Liver (tissue), 8 donors: ENCODE measurements at regions not wholly inside any gene's neighbourhood (a gene's known extent, or its start where the extent isn't known, plus 50 kb on each side); places are given as distances from the start of the nearest gene placed in this dataset.

Experiments
- DNase-seq: peaks from one replicate; pipeline ENCODE4 v3.0.0-alpha.2; 2017; ENCODE audit warnings: low spot score
- H3K27ac ChIP-seq, 2 donors: one replicate each; pipeline ENCODE4 v1.7.0; 2013; ENCODE audit warnings: inconsistent platforms in 2 of 2, low read length in 2 of 2, control low read depth in 1 of 2, low read depth in 1 of 2, mild to moderate bottlenecking in 1 of 2
- H3K27me3 ChIP-seq, 4 donors: one replicate each; pipeline versions ENCODE4 v1.6.1 to v1.7.0; 2013; ENCODE audit warnings: low read length in 3 of 4, inconsistent platforms in 1 of 4, mild to moderate bottlenecking in 1 of 4, moderate library complexity in 1 of 4; ENCODE audit not compliant: control insufficient read depth in 4 of 4, insufficient read depth in 4 of 4
- H3K36me3 ChIP-seq, 4 donors: one replicate each; pipeline versions ENCODE4 v1.6.1 to v1.7.0; 2013; ENCODE audit warnings: low read length in 3 of 4, mild to moderate bottlenecking in 3 of 4, low read depth in 1 of 4, moderate library complexity in 1 of 4; ENCODE audit not compliant: control insufficient read depth in 4 of 4, insufficient read depth in 3 of 4
- H3K4me1 ChIP-seq, 4 donors: one replicate each; pipeline versions ENCODE4 v1.6.1 to v1.7.0; 2013; ENCODE audit warnings: low read length in 3 of 4, mild to moderate bottlenecking in 3 of 4, moderate library complexity in 1 of 4; ENCODE audit not compliant: control insufficient read depth in 4 of 4, insufficient read depth in 4 of 4
- H3K4me3 ChIP-seq, 3 donors: one replicate each; pipeline versions ENCODE4 v1.6.1 to v1.7.0; 2013; ENCODE audit warnings: low read length in 3 of 3, control low read depth in 1 of 3, low read depth in 1 of 3, mild to moderate bottlenecking in 1 of 3
- H3K9ac ChIP-seq, 2 donors: one replicate each; pipeline ENCODE4 v1.7.0; 2013; ENCODE audit warnings: low read length in 2 of 2, mild to moderate bottlenecking in 2 of 2, moderate library complexity in 2 of 2, control low read depth in 1 of 2, low read depth in 1 of 2
- H3K9me3 ChIP-seq, 4 donors: one replicate each; pipeline versions ENCODE4 v1.6.1 to v1.7.0; 2013; ENCODE audit warnings: low read length in 3 of 4; ENCODE audit not compliant: control insufficient read depth in 4 of 4
- EGR1 ChIP-seq, 2 donors: IDR thresholded peaks; 2 replicates each; pipeline ENCODE4 v1.6.1; 2016 to 2018; ENCODE audit warnings: antibody characterized with exemption in 2 of 2, low read depth in 2 of 2
- FOXA2 ChIP-seq: IDR thresholded peaks from 2 replicates; pipeline ENCODE4 v1.6.1; 2016; ENCODE audit warnings: antibody characterized with exemption
- GABPA ChIP-seq, 2 donors: IDR thresholded peaks in 1 of 2; conservative IDR thresholded peaks in 1 of 2; 2 replicates each; pipeline ENCODE4 v1.6.1; 2016; ENCODE audit warnings: antibody characterized with exemption in 2 of 2, mild to moderate bottlenecking in 1 of 2, moderate library complexity in 1 of 2
- HNF4A ChIP-seq, 2 donors: conservative IDR thresholded peaks; 2 replicates each; pipeline ENCODE4 v1.6.1; 2016; ENCODE audit warnings: antibody characterized with exemption in 2 of 2, mild to moderate bottlenecking in 2 of 2
- HNF4G ChIP-seq: IDR thresholded peaks from 2 replicates; pipeline ENCODE4 v1.6.1; 2016; ENCODE audit warnings: antibody characterized with exemption
- JUND ChIP-seq, 2 donors: IDR thresholded peaks; 2 replicates each; pipeline ENCODE4 v1.6.1; 2016; ENCODE audit warnings: antibody characterized with exemption in 2 of 2
- MAX ChIP-seq: IDR thresholded peaks from 2 replicates; pipeline ENCODE4 v1.6.1; 2016; ENCODE audit warnings: antibody characterized with exemption
- RAD21 ChIP-seq, 2 donors: IDR thresholded peaks; 2 replicates each; pipeline ENCODE4 v1.6.1; 2016; ENCODE audit warnings: antibody characterized with exemption in 2 of 2, mild to moderate bottlenecking in 2 of 2
- REST ChIP-seq: IDR thresholded peaks from 2 replicates; pipeline ENCODE4 v1.6.1; 2016; ENCODE audit warnings: antibody characterized with exemption, mild to moderate bottlenecking
- RXRA ChIP-seq, 2 donors: IDR thresholded peaks; 2 replicates each; pipeline ENCODE4 v1.6.1; 2017 to 2018; ENCODE audit warnings: antibody characterized with exemption in 2 of 2, mild to moderate bottlenecking in 1 of 2
- SP1 ChIP-seq: IDR thresholded peaks from 2 replicates; pipeline ENCODE4 v1.6.1; 2018; ENCODE audit warnings: antibody characterized with exemption, mild to moderate bottlenecking
- TAF1 ChIP-seq: conservative IDR thresholded peaks from 2 replicates; pipeline ENCODE4 v1.6.1; 2016; ENCODE audit warnings: antibody characterized with exemption, mild to moderate bottlenecking
- YY1 ChIP-seq: IDR thresholded peaks from 2 replicates; pipeline ENCODE4 v1.6.1; 2016; ENCODE audit warnings: antibody characterized with exemption, mild to moderate bottlenecking
- WGBS: extraction: QIAGEN DNeasy Blood & Tissue Kit; methylation state at CpG from one replicate; pipeline ENCODE4 v1.1.7; 2013; 5-methylcytosine and 5-hydroxymethylcytosine counted together
- TF ChIP-seq, protein P1 (sequence below): fragments of 150-350 bp; IDR thresholded peaks from 2 replicates; pipeline ENCODE4 v1.5.1; 2017; ENCODE audit warnings: improper control_type of control experiment, low read depth, low read length; ENCODE audit not compliant: missing input control
- TF ChIP-seq, protein P2 (sequence below): IDR thresholded peaks from 2 replicates; pipeline ENCODE4 v1.6.1; 2016; ENCODE audit warnings: antibody characterized with exemption
- donor health status: healthy.
- donor health status: healthy.
- donor health status: healthy.
- donor health status: healthy.
- donor health status: healthy.

GRCh38 chr5:68647743-68648142 is 432.2 kb downstream of the PIK3R1 start:
- Histone ChIP-seq H3K27ac (no peak overlapping the region), H3K27me3 (no peaks in the 10 kb centered on the region), H3K9ac (no peak overlapping the region), H3K4me1 (peaks cover 4 to 36% (median 6%) of the 10 kb centered on the region in 4 donors), H3K4me3 (no peak overlapping the region), H3K9me3 (no peaks in the 10 kb centered on the region), H3K36me3 (no peaks in the 10 kb centered on the region)
- no peak for DNase-seq
- TF ChIP-seq HNF4G (no peak), YY1 (peak; percentile 13), HNF4A (conservative IDR thresholded peaks at IDR 0.05) (peak; percentile 63 to 66)
- 62% methylated on average over 3 of the region's 3 CpGs for WGBS

- DNase-seq: no peak
These were observed 433.6 kb downstream of the PIK3R1 start for GRCh38 chr5:68648944-68649857.

DNA sequence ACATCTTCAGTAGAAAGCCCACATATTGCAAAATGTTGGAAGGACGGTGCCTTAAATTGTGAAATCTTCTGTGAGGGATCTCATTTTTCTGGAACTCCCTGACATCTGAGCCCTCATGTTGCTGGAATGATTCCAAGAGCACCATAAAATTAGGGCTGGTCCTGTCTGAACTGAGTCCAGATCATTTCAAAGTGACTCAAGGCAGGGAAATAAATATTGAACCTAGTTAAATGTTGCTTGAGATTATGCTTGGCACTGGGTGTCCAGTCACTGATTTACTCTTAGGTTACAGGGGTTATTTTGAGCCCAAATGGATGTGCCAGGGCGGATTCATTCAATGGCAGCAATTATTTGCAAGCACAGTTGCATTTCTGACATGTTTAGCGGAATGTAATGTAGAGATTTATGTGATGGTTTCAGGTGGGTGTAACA is 437.0 kb downstream of the PIK3R1 start:
- WGBS: 59% methylated on average over 3 of the region's 3 CpGs
- Histone ChIP-seq H3K4me1 (peaks cover 3 to 19% (median 4%) of the 10 kb centered on the region in 4 donors), H3K36me3 (no peaks in the 10 kb centered on the region), H3K27me3 (no peaks in the 10 kb centered on the region), H3K27ac (no peak overlapping the region), H3K9ac (no peak overlapping the region), H3K4me3 (no peak overlapping the region), H3K9me3 (no peaks in the 10 kb centered on the region)
- TF ChIP-seq, protein P1, sequence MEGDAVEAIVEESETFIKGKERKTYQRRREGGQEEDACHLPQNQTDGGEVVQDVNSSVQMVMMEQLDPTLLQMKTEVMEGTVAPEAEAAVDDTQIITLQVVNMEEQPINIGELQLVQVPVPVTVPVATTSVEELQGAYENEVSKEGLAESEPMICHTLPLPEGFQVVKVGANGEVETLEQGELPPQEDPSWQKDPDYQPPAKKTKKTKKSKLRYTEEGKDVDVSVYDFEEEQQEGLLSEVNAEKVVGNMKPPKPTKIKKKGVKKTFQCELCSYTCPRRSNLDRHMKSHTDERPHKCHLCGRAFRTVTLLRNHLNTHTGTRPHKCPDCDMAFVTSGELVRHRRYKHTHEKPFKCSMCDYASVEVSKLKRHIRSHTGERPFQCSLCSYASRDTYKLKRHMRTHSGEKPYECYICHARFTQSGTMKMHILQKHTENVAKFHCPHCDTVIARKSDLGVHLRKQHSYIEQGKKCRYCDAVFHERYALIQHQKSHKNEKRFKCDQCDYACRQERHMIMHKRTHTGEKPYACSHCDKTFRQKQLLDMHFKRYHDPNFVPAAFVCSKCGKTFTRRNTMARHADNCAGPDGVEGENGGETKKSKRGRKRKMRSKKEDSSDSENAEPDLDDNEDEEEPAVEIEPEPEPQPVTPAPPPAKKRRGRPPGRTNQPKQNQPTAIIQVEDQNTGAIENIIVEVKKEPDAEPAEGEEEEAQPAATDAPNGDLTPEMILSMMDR: no peak
- TF ChIP-seq RAD21 (IDR thresholded peaks at IDR 0.05) (peak; percentile 7 to 10), SP1 (no peak), RXRA (IDR thresholded peaks at IDR 0.05) (peak in 1 of 2 donors; percentile 50), TAF1 (no peak), HNF4A (conservative IDR thresholded peaks at IDR 0.05) (peak in 1 of 2 donors; percentile 32), REST (no peak), YY1 (peak; percentile 57), MAX (peak; percentile 43), GABPA (IDR thresholded peaks at IDR 0.05 in 1 of 2, conservative IDR thresholded peaks at IDR 0.05 in 1 of 2) (no peak), HNF4G (no peak)
- TF ChIP-seq, protein P2, sequence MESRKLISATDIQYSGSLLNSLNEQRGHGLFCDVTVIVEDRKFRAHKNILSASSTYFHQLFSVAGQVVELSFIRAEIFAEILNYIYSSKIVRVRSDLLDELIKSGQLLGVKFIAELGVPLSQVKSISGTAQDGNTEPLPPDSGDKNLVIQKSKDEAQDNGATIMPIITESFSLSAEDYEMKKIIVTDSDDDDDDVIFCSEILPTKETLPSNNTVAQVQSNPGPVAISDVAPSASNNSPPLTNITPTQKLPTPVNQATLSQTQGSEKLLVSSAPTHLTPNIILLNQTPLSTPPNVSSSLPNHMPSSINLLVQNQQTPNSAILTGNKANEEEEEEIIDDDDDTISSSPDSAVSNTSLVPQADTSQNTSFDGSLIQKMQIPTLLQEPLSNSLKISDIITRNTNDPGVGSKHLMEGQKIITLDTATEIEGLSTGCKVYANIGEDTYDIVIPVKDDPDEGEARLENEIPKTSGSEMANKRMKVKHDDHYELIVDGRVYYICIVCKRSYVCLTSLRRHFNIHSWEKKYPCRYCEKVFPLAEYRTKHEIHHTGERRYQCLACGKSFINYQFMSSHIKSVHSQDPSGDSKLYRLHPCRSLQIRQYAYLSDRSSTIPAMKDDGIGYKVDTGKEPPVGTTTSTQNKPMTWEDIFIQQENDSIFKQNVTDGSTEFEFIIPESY: peak; percentile 25
- DNase-seq: no peak

More at GRCh38 chr5:68648944-68649857, 433.6 kb downstream of the PIK3R1 start:
- peaks cover 4 to 36% (median 6%) of the 10 kb centered on the region in 4 donors for H3K4me1 ChIP-seq
- H3K27ac ChIP-seq: peak overlapping the region; percentile 24 to 25
- TF ChIP-seq RXRA (IDR thresholded peaks at IDR 0.05) (peak; percentile 43 to 74), HNF4A (conservative IDR thresholded peaks at IDR 0.05) (peak in 1 of 2 donors; percentile 18), MAX (peak; percentile 50), RAD21 (IDR thresholded peaks at IDR 0.05) (peak in 1 of 2 donors; percentile 10), SP1 (no peak), YY1 (no peak), GABPA (IDR thresholded peaks at IDR 0.05 in 1 of 2, conservative IDR thresholded peaks at IDR 0.05 in 1 of 2) (no peak), EGR1 (IDR thresholded peaks at IDR 0.05; ENCODE audit: low read depth in 2 of 2) (peak in 1 of 2 donors; percentile 26), FOXA2 (peak; percentile 30), JUND (IDR thresholded peaks at IDR 0.05) (peak in 1 of 2 donors; percentile 10)
- no peaks in the 10 kb centered on the region for H3K27me3 ChIP-seq
- no peaks in the 10 kb centered on the region for H3K9me3 ChIP-seq
- WGBS: 54% methylated on average over 8 of the region's 8 CpGs
- H3K36me3 ChIP-seq: no peaks in the 10 kb centered on the region
- H3K4me3 ChIP-seq: no peak overlapping the region
- no peak overlapping the region for H3K9ac ChIP-seq
